WTC11 (cell line): ENCODE measurements at regions not wholly inside any gene's neighbourhood (a gene's known extent, or its start where the extent isn't known, plus 50 kb on each side); places are given as distances from the start of the nearest gene placed in this dataset.

Source experiments
- ATF2 ChIP-seq: sonication (generic); formaldehyde crosslinking; IDR thresholded peaks from 2 replicates; pipeline ENCODE4 v1.8.1; 2022; ENCODE audit warnings: low read depth, missing genetic modification reagents, borderline replicate concordance
- CBFB ChIP-seq: sonication (generic); formaldehyde crosslinking; IDR thresholded peaks from 2 replicates; pipeline ENCODE4 v1.8.1; 2022; ENCODE audit warnings: mild to moderate bottlenecking, low read depth, missing genetic modification reagents
- CTCF ChIP-seq: fragments of 200-600 bp; IDR thresholded peaks from 2 replicates; pipeline ENCODE4 v1.8.0; 2022; ENCODE audit warnings: antibody characterized with exemption
- FOXK1 ChIP-seq: sonication (generic); formaldehyde crosslinking; IDR thresholded peaks from 2 replicates; pipeline ENCODE4 v1.8.0; 2022; ENCODE audit warnings: mild to moderate bottlenecking, moderate library complexity, missing genetic modification reagents
- KAT7 ChIP-seq: sonication (generic); formaldehyde crosslinking; IDR thresholded peaks from 2 replicates; pipeline ENCODE4 v1.8.1; 2023; ENCODE audit warnings: missing genetic modification reagents, mild to moderate bottlenecking, borderline replicate concordance
- ZNF121 ChIP-seq: sonication (generic); formaldehyde crosslinking; IDR thresholded peaks from 2 replicates; pipeline ENCODE4 v1.8.0; 2023; ENCODE audit warnings: missing genetic modification reagents
- TF ChIP-seq, protein P1 (sequence below): sonication (generic); formaldehyde crosslinking; IDR thresholded peaks from 2 replicates; pipeline ENCODE4 v1.8.1; 2023; ENCODE audit warnings: mild to moderate bottlenecking, missing genetic modification reagents, borderline replicate concordance

GRCh38 chr6:137685798-137686375 is 181.2 kb upstream of the TNFAIP3 start:
- TF ChIP-seq CTCF (no peak), KAT7 (no peak), FOXK1 (CRISPR knock-in tag) (no peak), ATF2 (no peak), CBFB (CRISPR knock-in tag) (no peak), ZNF121 (no peak)
- TF ChIP-seq, protein P1, sequence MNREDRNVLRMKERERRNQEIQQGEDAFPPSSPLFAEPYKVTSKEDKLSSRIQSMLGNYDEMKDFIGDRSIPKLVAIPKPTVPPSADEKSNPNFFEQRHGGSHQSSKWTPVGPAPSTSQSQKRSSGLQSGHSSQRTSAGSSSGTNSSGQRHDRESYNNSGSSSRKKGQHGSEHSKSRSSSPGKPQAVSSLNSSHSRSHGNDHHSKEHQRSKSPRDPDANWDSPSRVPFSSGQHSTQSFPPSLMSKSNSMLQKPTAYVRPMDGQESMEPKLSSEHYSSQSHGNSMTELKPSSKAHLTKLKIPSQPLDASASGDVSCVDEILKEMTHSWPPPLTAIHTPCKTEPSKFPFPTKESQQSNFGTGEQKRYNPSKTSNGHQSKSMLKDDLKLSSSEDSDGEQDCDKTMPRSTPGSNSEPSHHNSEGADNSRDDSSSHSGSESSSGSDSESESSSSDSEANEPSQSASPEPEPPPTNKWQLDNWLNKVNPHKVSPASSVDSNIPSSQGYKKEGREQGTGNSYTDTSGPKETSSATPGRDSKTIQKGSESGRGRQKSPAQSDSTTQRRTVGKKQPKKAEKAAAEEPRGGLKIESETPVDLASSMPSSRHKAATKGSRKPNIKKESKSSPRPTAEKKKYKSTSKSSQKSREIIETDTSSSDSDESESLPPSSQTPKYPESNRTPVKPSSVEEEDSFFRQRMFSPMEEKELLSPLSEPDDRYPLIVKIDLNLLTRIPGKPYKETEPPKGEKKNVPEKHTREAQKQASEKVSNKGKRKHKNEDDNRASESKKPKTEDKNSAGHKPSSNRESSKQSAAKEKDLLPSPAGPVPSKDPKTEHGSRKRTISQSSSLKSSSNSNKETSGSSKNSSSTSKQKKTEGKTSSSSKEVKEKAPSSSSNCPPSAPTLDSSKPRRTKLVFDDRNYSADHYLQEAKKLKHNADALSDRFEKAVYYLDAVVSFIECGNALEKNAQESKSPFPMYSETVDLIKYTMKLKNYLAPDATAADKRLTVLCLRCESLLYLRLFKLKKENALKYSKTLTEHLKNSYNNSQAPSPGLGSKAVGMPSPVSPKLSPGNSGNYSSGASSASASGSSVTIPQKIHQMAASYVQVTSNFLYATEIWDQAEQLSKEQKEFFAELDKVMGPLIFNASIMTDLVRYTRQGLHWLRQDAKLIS (CRISPR knock-in tag), result no peak
